ENCODE measurements at regions not wholly inside any gene's neighbourhood (a gene's known extent, or its start where the extent isn't known, plus 50 kb on each side); places are given as distances from the start of the nearest gene placed in this dataset.

GRCh38 chr4:106830879-106831278 lies 205.2 kb downstream of the DKK2 start:
- no peak for TF ChIP-seq CTCF (IDR thresholded peaks at IDR 0.05)
- no peak for TF ChIP-seq EZH2phosphoT487 (IDR thresholded peaks at IDR 0.05)

All from neural progenitor cell (in vitro differentiated cells).